Activated B cell treated with CpG ODN at 0.5 μM for 24 hours (primary cell): ENCODE measurements at regions not wholly inside any gene's neighbourhood (a gene's known extent, or its start where the extent isn't known, plus 50 kb on each side); places are given as distances from the start of the nearest gene placed in this dataset.

ENCODE experiments used
- ATAC-seq: fragments of 200-7000 bp; cut with Tn5 transposase; one replicate; pipeline ENCODE4 v1.10.0; 2021; ENCODE audit warnings: low read depth, mild to moderate bottlenecking, moderate library complexity
- CTCF ChIA-PET: fragments of 350-600 bp; sonication (Branson Sonifier 250); formaldehyde crosslinking; loops from one replicate; lab custom pipeline; 2021; ENCODE audit warnings: antibody characterized with exemption; lab: Charles Lee
- POLR2A ChIA-PET: fragments of 350-600 bp; sonication (Branson Sonifier 250); formaldehyde crosslinking; loops from one replicate; lab custom pipeline; 2021; ENCODE audit warnings: antibody characterized with exemption; lab: Charles Lee
- DNase-seq: peaks from one replicate; pipeline ENCODE4 v3.0.0; 2022
- H3K27ac Mint-ChIP-seq: one replicate; pipeline ENCODE4 v1.8.0; 2020; ENCODE audit warnings: mixed read lengths
- H3K27me3 Mint-ChIP-seq: one replicate; pipeline ENCODE4 v1.8.0; 2021; ENCODE audit warnings: mixed read lengths
- H3K36me3 Mint-ChIP-seq: one replicate; pipeline ENCODE4 v1.8.0; 2021; ENCODE audit warnings: low read depth, mixed read lengths
- H3K4me1 Mint-ChIP-seq: one replicate; pipeline ENCODE4 v1.8.0; 2021; ENCODE audit warnings: mixed read lengths
- H3K4me3 Mint-ChIP-seq: one replicate; pipeline ENCODE4 v1.8.0; 2020; ENCODE audit warnings: mild to moderate bottlenecking, mixed read lengths
- H3K9me3 Mint-ChIP-seq: one replicate; pipeline ENCODE4 v1.8.0; 2020; ENCODE audit warnings: mixed read lengths
- intact Hi-C: fragments of 100-400 bp; cut with micrococcal nuclease; formaldehyde crosslinking; loops from one replicate; pipeline ENCODE4 v1.15.1; 2024
- TF ChIP-seq, protein P1 (sequence below): fragments of 200-600 bp; IDR thresholded peaks from one replicate; pipeline ENCODE4 v1.8.0; 2022; ENCODE audit warnings: antibody characterized with exemption, mild to moderate bottlenecking

DNA sequence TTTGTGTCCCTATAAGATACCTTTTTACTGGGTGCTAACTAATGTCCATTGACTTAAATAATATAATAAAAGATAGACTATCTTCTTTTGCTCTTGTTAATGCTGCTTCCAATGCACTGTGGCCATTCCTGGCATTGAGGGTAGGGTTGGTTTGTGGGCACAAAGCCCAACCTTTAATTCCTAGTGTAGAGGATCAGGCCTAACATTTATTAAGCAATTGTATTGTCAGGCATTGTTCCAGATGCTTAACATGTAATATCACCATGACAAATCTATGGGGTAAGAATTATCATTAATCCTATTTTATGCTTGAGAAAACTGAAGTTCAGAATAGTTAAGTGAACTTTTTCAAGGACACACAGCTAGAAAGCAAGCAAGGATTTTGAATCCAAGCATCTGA is 60.4 kb upstream of the GPBP1 start:
- Mint-ChIP-seq H3K27me3 (no peaks in the 10 kb centered on the region), H3K36me3 (no peaks in the 10 kb centered on the region), H3K4me3 (no peak overlapping the region), H3K4me1 (no peaks in the 10 kb centered on the region), H3K9me3 (no peaks in the 10 kb centered on the region), H3K27ac (no peak overlapping the region)
- DNase-seq (no peak), ATAC-seq (no peak)
- intact Hi-C loops: no loop called here
- ChIA-PET POLR2A (no interaction called here), CTCF (no interaction called here)
- TF ChIP-seq, protein P1, sequence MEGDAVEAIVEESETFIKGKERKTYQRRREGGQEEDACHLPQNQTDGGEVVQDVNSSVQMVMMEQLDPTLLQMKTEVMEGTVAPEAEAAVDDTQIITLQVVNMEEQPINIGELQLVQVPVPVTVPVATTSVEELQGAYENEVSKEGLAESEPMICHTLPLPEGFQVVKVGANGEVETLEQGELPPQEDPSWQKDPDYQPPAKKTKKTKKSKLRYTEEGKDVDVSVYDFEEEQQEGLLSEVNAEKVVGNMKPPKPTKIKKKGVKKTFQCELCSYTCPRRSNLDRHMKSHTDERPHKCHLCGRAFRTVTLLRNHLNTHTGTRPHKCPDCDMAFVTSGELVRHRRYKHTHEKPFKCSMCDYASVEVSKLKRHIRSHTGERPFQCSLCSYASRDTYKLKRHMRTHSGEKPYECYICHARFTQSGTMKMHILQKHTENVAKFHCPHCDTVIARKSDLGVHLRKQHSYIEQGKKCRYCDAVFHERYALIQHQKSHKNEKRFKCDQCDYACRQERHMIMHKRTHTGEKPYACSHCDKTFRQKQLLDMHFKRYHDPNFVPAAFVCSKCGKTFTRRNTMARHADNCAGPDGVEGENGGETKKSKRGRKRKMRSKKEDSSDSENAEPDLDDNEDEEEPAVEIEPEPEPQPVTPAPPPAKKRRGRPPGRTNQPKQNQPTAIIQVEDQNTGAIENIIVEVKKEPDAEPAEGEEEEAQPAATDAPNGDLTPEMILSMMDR: no peak

DNA sequence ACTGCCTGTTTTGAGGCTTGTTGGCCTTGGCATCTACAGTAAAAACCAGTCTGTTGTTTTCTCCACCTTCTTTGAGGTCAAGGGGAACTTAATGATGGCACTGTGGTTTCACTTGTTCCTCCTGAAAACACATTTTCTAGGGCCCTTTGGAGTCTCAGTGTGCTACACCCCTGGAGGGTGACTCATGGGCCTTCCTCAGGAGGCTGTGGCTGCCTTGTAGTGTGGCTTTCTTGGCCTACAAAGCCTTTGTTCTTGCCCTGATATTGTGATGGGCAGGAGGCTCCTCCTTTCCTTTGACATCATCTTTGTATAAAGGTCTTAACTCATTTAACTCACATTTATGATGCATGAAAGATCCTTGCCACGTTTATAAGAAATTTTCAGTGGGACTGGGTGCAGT is 56.3 kb upstream of the GPBP1 start:
- TF ChIP-seq, protein P1: no peak
- no peak for ATAC-seq
- intact Hi-C loops: no loop called here
- no peak overlapping the region for H3K27ac Mint-ChIP-seq
- no peaks in the 10 kb centered on the region for H3K36me3 Mint-ChIP-seq
- peaks cover 3% of the 10 kb centered on the region for H3K9me3 Mint-ChIP-seq
- no peak for DNase-seq
- ChIA-PET CTCF (no interaction called here), POLR2A (no interaction called here)
- no peaks in the 10 kb centered on the region for H3K27me3 Mint-ChIP-seq
- no peak overlapping the region for H3K4me3 Mint-ChIP-seq
- no peaks in the 10 kb centered on the region for H3K4me1 Mint-ChIP-seq

- Mint-ChIP-seq H3K36me3 (no peaks in the 10 kb centered on the region), H3K4me1 (no peaks in the 10 kb centered on the region), H3K27ac (no peak overlapping the region), H3K4me3 (no peak overlapping the region), H3K9me3 (peaks cover 9% of the 10 kb centered on the region), H3K27me3 (no peaks in the 10 kb centered on the region)
- TF ChIP-seq, protein P1: no peak
- POLR2A ChIA-PET: no interaction called here
- ATAC-seq: no peak
- DNase-seq: no peak
- CTCF ChIA-PET: no interaction called here
- intact Hi-C loops: no loop called here
These were observed 54.8 kb upstream of the GPBP1 start for GRCh38 chr5:57119031-57119430.

DNA sequence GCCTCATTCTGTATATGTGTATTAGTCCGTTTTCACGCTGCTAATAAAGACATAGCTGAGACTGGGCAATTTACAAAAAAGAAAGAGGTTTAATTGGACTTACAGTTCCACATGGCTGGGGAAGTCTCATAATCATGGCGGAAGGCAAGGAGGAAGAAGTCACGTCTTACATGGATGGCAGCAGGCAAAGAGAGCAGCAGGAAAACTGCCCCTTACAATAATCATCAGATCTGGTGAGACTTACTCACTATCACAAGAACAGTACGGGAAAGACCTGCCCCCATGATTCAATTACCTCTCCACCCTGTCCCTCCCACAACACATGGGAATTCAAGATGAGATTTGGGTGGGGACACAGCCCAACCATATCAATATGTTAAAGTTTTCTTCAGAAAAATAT is 49.8 kb upstream of the GPBP1 start:
- ATAC-seq (no peak), DNase-seq (no peak)
- intact Hi-C loops: no loop called here
- Mint-ChIP-seq H3K4me1 (no peaks in the 10 kb centered on the region), H3K36me3 (no peaks in the 10 kb centered on the region), H3K9me3 (peaks cover 9% of the 10 kb centered on the region), H3K27me3 (no peaks in the 10 kb centered on the region), H3K27ac (no peak overlapping the region), H3K4me3 (no peak overlapping the region)
- TF ChIP-seq, protein P1: no peak
- ChIA-PET CTCF (interaction anchor here (1.9 kb wide), 1 partner anchor 15 kb away, joined by 5 read pairs; no protein-coding TSS in a partner anchor), POLR2A (no interaction called here)
